ENCODE measurements at regions not wholly inside any gene's neighbourhood (a gene's known extent, or its start where the extent isn't known, plus 50 kb on each side); places are given as distances from the start of the nearest gene placed in this dataset.
"Not testable (repeated sequence)": the region's sequence is repeated elsewhere in the genome, so short reads cannot be mapped to it uniquely, and the experiment has no call there.

DNA sequence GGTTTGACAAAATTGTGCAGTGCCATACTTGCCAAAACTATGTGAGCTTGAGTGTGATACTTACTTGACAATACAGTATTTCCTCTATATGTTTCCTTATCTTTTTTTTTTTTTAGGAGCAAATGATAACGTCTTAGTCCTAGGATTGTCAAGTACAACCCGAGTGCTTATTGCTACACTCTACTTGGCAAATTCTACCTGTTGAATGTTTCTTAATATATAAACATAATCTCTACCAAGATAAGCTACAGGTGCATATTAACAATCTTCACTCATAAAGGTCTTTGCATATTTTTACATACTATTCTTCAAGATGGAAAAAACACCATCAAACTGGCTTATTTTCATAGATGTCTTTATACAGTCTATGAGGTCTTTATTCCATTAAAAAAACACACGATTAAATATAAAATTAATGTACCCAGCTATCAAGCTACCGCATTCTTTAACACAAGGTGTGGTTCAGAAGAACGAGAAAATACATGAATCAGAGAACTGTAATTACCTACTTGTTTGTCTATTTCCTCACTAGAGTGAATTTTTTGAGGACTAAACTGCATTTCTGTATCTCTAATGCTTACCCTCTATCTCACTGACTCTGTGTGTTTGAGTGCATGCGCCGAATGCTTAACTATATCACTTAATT lies 76.1 kb upstream of the PDSS1 start:
- no peak for DNase-seq

DNA sequence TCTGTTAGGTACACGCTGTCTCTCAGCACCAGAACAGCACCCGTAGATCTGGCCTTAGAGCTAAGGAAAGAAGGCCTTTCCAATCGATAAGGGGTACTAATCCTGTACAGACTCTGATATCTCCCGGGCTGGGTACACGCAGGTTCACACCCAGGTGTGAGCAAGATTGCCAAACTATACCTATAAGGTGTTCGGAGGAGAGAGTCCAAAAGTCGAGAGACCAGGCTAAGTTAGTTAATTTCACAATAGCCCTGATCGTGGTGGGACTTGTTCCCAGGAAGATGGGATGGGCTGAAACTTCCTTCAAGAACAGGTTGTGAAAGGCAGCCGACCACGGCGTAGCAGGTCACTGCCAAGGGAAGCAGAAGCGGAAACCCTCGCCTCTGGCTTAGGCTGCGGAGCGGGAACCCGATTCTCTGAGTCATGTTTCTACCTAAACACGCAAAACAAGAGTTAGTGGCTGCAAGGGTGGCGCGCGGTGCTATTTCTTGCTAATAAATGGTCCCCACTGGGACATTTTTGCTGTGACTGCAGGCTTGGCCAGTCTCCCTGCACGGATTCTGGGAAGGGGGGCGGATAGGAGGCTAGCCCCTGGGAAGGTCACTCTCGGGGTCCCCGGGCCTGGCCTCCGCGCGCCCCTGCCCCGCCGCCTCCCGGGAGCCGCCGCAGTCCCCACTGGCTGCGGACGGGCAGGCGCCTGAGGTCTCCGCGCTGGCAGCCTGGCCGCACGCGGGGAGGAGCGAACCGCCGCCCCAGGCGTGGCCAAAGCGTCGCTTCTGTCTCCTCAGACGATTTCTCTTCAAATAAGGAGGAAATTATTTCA lies 75.4 kb upstream of the PDSS1 start:
- DNase-seq, result no peak

DNA sequence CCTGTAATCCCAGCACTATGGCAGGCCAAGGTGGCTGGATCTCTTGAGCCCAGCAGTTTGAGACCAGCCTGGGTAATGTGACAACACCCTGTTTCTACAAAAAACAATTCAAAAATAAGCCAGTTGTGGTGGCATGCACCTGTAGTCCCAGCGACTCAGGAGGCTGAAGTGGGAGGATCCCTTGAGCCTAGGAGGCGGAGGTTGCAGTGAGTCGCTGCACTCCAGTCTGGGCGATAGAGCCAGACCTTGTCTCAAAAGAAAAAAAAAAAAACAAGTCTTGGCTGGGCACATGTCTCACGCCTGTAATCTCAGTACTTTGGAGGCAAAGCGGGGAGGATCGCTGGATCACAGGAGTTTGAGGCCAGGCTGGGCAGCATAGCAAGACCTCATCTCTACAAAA lies 74.6 kb upstream of the PDSS1 start:
- no peak for DNase-seq

GRCh38 chr10:26624006-26624405 lies 73.5 kb upstream of the PDSS1 start:
- DNase-seq, result no peak

GRCh38 chr10:26626066-26626465 lies 71.4 kb upstream of the PDSS1 start:
- DNase-seq, result no peak

DNA sequence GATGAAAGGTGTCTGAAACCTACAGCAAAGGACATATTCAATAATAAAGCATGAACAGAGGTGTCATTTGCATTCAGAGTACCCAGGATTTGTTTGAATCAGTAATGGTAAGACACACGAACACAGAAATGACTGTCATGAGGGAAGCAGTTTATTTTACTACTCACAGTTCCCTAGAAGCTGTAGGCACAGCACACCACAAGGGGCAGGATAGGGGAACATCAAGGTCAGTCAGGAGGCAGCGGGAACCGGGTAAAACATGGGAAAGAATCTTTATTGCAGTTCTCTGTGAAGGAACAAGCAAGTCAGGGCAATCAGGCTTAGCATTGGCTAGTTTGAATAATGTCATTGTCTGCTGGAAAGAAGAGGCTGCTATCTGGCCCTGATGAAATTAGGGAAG lies 70.2 kb upstream of the PDSS1 start:
- peak; percentile 11 for DNase-seq

DNA sequence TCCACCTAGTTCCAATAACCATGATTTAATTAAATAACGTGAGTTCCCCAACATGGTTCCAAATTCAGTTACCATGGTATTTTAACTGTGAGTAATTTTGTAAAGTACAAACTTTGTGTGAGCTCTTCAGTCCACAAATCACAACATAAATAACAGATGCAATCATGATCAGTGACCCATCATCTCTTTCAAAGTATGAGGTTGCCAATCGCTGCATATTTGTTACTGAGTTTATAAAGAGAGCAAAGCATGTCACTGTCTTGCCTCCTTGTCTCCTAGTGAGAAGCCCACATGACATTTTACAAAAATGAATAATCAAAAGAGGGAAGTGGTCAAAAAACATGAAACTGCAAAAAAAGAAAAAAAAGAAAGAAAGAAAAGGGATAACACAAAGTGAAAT lies 69.1 kb upstream of the PDSS1 start:
- DNase-seq, result no peak

DNA sequence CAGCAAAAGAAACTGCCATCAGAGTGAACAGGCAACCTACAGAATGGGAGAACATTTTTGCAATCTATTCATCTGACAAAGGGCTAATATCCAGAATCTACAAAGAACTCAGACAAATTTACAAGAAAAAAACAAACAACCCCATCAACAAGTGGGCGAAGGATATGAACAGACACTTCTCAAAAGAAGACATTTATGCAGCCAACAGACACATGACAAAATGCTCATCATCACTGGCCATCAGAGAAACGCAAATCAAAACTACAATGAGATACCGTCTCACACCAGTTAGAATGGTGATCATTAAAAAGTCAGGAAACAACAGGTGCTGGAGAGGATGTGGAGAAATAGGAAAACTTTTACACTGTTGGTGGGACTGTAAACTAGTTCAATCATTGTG lies 65.3 kb upstream of the PDSS1 start:
- not testable (repeated sequence) for DNase-seq

GRCh38 chr10:26634111-26634510 lies 63.4 kb upstream of the PDSS1 start:
- DNase-seq, result not testable (repeated sequence)

DNA sequence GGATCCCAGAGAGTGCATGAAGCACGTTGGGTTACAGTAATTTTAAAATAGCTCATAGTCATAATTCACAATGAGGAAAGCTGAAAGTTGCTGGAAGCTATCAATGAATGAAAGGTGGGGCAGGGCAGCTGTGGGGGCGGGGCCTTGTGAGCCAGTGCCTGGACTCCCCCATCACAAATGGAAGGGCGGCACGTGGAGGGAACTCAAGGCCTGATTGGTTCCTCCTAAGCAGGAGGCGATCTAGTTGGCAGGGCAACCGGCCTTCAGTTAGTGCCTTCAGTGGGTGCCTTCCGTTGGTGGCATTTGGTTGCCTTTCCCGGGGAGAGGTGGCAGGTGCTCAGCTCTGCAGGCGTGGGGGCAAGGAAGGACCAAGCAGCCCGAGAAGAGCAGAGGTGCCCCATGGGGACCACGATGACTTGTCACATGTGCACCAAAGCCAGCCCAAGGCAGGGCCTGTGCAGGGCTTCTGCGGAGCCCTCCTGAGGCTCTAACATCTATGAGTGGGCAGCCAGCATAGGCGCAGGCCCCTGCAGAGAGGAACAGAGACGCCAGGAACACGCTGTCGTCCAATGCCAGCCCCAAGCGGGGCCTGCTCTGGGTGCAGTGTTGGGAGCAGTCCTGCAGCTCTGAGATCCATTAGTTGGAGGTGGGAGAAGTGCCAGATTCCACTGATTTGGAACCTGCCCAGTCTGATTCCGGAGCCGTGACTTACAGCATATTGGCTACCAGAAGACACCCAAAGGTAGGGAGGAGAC lies 59.8 kb upstream of the PDSS1 start:
- no peak for DNase-seq

DNA sequence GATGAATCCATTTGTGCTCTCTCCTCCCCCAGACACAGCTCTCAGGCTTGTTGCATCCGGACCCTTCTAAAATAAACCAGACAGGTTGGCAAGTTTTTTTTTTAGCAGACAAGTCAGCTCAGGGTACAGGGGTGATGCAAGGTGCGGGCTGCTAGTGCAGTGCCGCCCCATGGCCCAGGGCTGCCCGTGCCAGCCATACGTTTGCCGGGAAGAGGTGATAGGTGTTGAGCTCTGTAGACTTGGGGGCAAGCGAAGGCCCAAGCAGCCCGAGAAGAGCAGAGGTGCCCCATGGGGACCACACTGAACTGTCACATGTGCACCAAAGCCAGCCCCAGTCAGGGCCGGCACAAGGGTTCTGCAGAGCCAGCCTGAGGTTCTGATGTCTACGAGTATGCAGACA lies 57.1 kb upstream of the PDSS1 start:
- DNase-seq, result no peak

DNA sequence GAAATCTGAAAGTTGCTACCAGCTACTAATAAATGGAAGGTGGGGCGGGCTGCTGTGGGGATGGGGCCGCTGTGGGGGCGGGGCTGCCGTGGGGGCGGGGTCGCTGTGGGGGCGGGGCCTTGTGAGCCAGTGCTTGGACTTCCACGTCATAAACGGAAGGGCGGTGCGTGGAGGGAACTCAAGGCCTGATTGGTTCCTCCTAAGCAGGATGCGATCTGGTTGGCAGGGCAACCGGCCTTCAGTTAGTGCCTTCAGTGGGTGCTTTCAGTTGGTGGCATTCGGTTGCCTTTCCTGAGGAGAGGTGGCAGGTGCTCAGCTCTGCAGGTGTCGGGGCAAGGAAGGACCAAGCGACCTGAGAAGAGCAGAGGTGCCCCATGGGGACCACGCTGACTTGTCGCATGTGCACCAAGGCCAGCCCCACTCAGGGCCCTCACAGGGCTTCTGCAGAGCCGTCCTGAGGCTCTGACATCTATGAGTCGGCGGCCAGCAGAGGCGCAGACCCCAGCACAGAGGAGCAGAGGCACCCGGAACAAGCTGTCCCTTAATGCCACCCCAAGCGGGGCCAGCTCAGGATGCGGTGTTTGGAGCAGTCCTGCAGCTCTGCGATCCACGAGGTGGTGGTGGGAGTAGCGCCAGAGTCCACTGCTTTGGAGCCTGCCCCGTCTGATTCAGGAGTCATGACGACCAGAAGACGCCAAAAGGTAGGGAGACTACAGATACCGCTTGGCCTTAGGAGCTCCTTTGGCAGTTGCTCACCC lies 54.4 kb upstream of the PDSS1 start:
- no peak for DNase-seq

DNA sequence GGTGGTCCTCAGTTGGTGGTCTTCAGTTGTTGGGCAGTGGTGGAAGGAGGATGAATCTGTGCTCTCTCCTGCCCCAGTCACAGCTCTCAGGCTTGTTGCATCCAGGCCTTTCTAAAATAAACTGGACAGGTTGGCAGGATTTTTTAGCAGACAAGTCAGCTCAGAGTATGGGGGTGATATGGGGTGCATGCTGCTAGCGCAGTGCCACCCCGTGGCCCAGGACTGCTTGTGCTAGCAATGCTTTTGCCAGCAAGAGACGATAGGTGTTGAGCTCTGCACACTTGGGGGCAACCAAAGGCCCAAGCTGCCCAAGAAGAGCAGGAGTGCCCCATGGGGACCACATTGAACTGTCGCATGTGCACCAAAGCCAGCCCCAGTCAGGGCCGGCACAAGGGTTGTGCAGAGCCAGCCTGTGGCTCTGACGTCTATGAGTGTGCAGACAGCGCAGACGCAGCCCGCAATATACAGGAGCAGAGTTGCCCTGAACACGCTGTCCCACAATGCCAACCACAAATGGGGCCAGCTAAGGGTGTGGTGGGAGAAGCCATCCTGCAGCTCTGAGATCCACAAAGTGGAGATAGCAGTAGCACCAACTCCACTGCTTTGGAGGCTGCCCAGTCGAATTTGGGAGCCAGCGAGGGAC lies 49.8 kb upstream of the PDSS1 start:
- DNase-seq, result no peak
